HG02798 (cell line): ENCODE measurements at regions not wholly inside any gene's neighbourhood (a gene's known extent, or its start where the extent isn't known, plus 50 kb on each side); places are given as distances from the start of the nearest gene placed in this dataset.
A peak's percentile ranks its signal among the peaks of the same experiment; 100 is the strongest.
"Not testable (repeated sequence)": the region's sequence is repeated elsewhere in the genome, so short reads cannot be mapped to it uniquely, and the experiment has no call there.

ENCODE experiments used
- ATAC-seq: cut with Tn5 transposase; IDR thresholded peaks from one replicate; pipeline ENCODE4 v1.9.1; 2021; ENCODE audit warnings: mild to moderate bottlenecking; ENCODE audit not compliant: unreplicated experiment, poor library complexity

GRCh38 chr20:12177657-12178293, 260.1 kb downstream of the BTBD3 start:
- no peak for ATAC-seq

GRCh38 chr20:12179692-12180091, 262.0 kb downstream of the BTBD3 start:
- ATAC-seq: no peak

GRCh38 chr20:12180107-12180661, 262.5 kb downstream of the BTBD3 start:
- ATAC-seq: no peak

GRCh38 chr20:12198281-12198680, 280.6 kb downstream of the BTBD3 start:
- ATAC-seq: no peak

- no peak for ATAC-seq
Observed at GRCh38 chr20:12199703-12200102, 282.0 kb downstream of the BTBD3 start.

- no peak for ATAC-seq
Observed at GRCh38 chr20:12201289-12201991, 283.7 kb downstream of the BTBD3 start.

- no peak for ATAC-seq
Observed at GRCh38 chr20:12203399-12203798, 285.7 kb downstream of the BTBD3 start.

- peak; percentile 48 for ATAC-seq
Observed at GRCh38 chr20:12203981-12204380, 286.3 kb downstream of the BTBD3 start.

- no peak for ATAC-seq
Observed at GRCh38 chr20:12207875-12208274, 290.2 kb downstream of the BTBD3 start.

- ATAC-seq: no peak
Observed at GRCh38 chr20:12210591-12210990, 292.9 kb downstream of the BTBD3 start.

- ATAC-seq: no peak
Observed at GRCh38 chr20:12211361-12211760, 293.7 kb downstream of the BTBD3 start.

GRCh38 chr20:12217382-12217781, 299.7 kb downstream of the BTBD3 start:
- no peak for ATAC-seq

GRCh38 chr20:12219798-12220197, 302.1 kb downstream of the BTBD3 start:
- no peak for ATAC-seq

- no peak for ATAC-seq
Observed at GRCh38 chr20:12223057-12223456, 305.4 kb downstream of the BTBD3 start.

- ATAC-seq: no peak
Observed at GRCh38 chr20:12225898-12226297, 308.2 kb downstream of the BTBD3 start.

- no peak for ATAC-seq
Observed at GRCh38 chr20:12229891-12230290, 312.2 kb downstream of the BTBD3 start.

- ATAC-seq: no peak
Observed at GRCh38 chr20:12237772-12238171, 320.1 kb downstream of the BTBD3 start.

GRCh38 chr20:12241065-12241464, 323.4 kb downstream of the BTBD3 start:
- ATAC-seq: no peak

GRCh38 chr20:12243327-12243726, 325.6 kb downstream of the BTBD3 start:
- no peak for ATAC-seq

GRCh38 chr20:12248481-12248880, 330.8 kb downstream of the BTBD3 start:
- no peak for ATAC-seq

GRCh38 chr20:12250661-12251060, 333.0 kb downstream of the BTBD3 start:
- not testable (repeated sequence) for ATAC-seq

GRCh38 chr20:12252793-12253192, 335.1 kb downstream of the BTBD3 start:
- no peak for ATAC-seq
